ENCODE measurements at regions not wholly inside any gene's neighbourhood (a gene's known extent, or its start where the extent isn't known, plus 50 kb on each side); places are given as distances from the start of the nearest gene placed in this dataset.

- TF ChIP-seq EZH2phosphoT487 (IDR thresholded peaks at IDR 0.05; ENCODE audit: insufficient read depth, low read depth) (no peak), EZH2 (IDR thresholded peaks at IDR 0.05; ENCODE audit: insufficient read depth, poor library complexity, severe bottlenecking) (no peak)
These were observed 70.6 kb upstream of the E2F3 start for GRCh38 chr6:20331042-20331441.
